ENCODE measurements at regions not wholly inside any gene's neighbourhood (a gene's known extent, or its start where the extent isn't known, plus 50 kb on each side); places are given as distances from the start of the nearest gene placed in this dataset.

- H3K9me2 ChIP-seq (ENCODE audit: low read depth, low read length): no peaks in the 10 kb centered on the region
- H4K20me1 ChIP-seq (ENCODE audit: insufficient read depth, low read length): no peaks in the 10 kb centered on the region
- H3K36me3 ChIP-seq (ENCODE audit: insufficient read depth, low read length): no peaks in the 10 kb centered on the region
- H3K79me2 ChIP-seq (ENCODE audit: insufficient read depth, low read length): no peaks in the 10 kb centered on the region
- no peak for TF ChIP-seq CTCF (IDR thresholded peaks at IDR 0.05; ENCODE audit: low read length)
- H3K27me3 ChIP-seq (ENCODE audit: insufficient read depth, low read length): no peaks in the 10 kb centered on the region
- H3K4me2 ChIP-seq (ENCODE audit: low read length): no peak overlapping the region
- no peaks in the 10 kb centered on the region for H3F3A ChIP-seq (ENCODE audit: insufficient read depth, low read length)
- no peaks in the 10 kb centered on the region for H3K9me3 ChIP-seq (ENCODE audit: low read length)
- no peak overlapping the region for H3K27ac ChIP-seq (ENCODE audit: low read depth, low read length, poor library complexity, severe bottlenecking)
- no peak overlapping the region for H3K9ac ChIP-seq (ENCODE audit: low read length)
- H3K4me1 ChIP-seq (ENCODE audit: insufficient read depth, low read length, severe bottlenecking): no peaks in the 10 kb centered on the region
- H2AFZ ChIP-seq (ENCODE audit: low read length): peak overlapping the region; percentile 55; the same call in 1 of the 2 replicates
- no peak overlapping the region for H3K4me3 ChIP-seq (ENCODE audit: low read depth, low read length, poor library complexity, severe bottlenecking)
Observed at GRCh38 chr9:31372799-31373587, 1011.5 kb upstream of the ACO1 start.

- H3K36me3 ChIP-seq (ENCODE audit: insufficient read depth, low read length): no peaks in the 10 kb centered on the region
- H3K4me1 ChIP-seq (ENCODE audit: insufficient read depth, low read length, severe bottlenecking): no peaks in the 10 kb centered on the region
- H3K9me3 ChIP-seq (ENCODE audit: low read length): no peaks in the 10 kb centered on the region
- no peaks in the 10 kb centered on the region for H3K27me3 ChIP-seq (ENCODE audit: insufficient read depth, low read length)
- no peak overlapping the region for H3K4me3 ChIP-seq (ENCODE audit: low read depth, low read length, poor library complexity, severe bottlenecking)
- no peaks in the 10 kb centered on the region for H3K79me2 ChIP-seq (ENCODE audit: insufficient read depth, low read length)
- no peak overlapping the region for H3K4me2 ChIP-seq (ENCODE audit: low read length)
- no peak for TF ChIP-seq CTCF (IDR thresholded peaks at IDR 0.05; ENCODE audit: low read length)
- TF ChIP-seq EZH2 (IDR thresholded peaks at IDR 0.05; ENCODE audit: borderline replicate concordance, low read length): no peak
- no peak overlapping the region for H2AFZ ChIP-seq (ENCODE audit: low read length)
- H4K20me1 ChIP-seq (ENCODE audit: insufficient read depth, low read length): no peaks in the 10 kb centered on the region
- no peak overlapping the region for H3K9ac ChIP-seq (ENCODE audit: low read length)
- no peaks in the 10 kb centered on the region for H3K9me2 ChIP-seq (ENCODE audit: low read depth, low read length)
- H3F3A ChIP-seq (ENCODE audit: insufficient read depth, low read length): no peaks in the 10 kb centered on the region
- H3K27ac ChIP-seq (ENCODE audit: low read depth, low read length, poor library complexity, severe bottlenecking): no peak overlapping the region
Observed at GRCh38 chr9:31377358-31377757, 1007.1 kb upstream of the ACO1 start.

GRCh38 chr9:31388660-31389059, 995.8 kb upstream of the ACO1 start:
- H3K4me3 ChIP-seq (ENCODE audit: low read depth, low read length, poor library complexity, severe bottlenecking): no peak overlapping the region
- no peak overlapping the region for H3K4me2 ChIP-seq (ENCODE audit: low read length)
- H3K9me3 ChIP-seq (ENCODE audit: low read length): no peaks in the 10 kb centered on the region
- no peak overlapping the region for H3K27ac ChIP-seq (ENCODE audit: low read depth, low read length, poor library complexity, severe bottlenecking)
- H3K9me2 ChIP-seq (ENCODE audit: low read depth, low read length): no peaks in the 10 kb centered on the region
- TF ChIP-seq EZH2 (IDR thresholded peaks at IDR 0.05; ENCODE audit: borderline replicate concordance, low read length) (no peak), CTCF (IDR thresholded peaks at IDR 0.05; ENCODE audit: low read length) (no peak)
- peak overlapping the region; percentile 91; the same call in 1 of the 2 replicates for H2AFZ ChIP-seq (ENCODE audit: low read length)
- H3K27me3 ChIP-seq (ENCODE audit: insufficient read depth, low read length): no peaks in the 10 kb centered on the region
- H3K9ac ChIP-seq (ENCODE audit: low read length): no peak overlapping the region
- no peaks in the 10 kb centered on the region for H3K79me2 ChIP-seq (ENCODE audit: insufficient read depth, low read length)
- H3K4me1 ChIP-seq (ENCODE audit: insufficient read depth, low read length, severe bottlenecking): peaks cover 45% of the 10 kb centered on the region
- H3F3A ChIP-seq (ENCODE audit: insufficient read depth, low read length): no peaks in the 10 kb centered on the region
- no peaks in the 10 kb centered on the region for H3K36me3 ChIP-seq (ENCODE audit: insufficient read depth, low read length)
- H4K20me1 ChIP-seq (ENCODE audit: insufficient read depth, low read length): no peaks in the 10 kb centered on the region
